ENCODE measurements at regions not wholly inside any gene's neighbourhood (a gene's known extent, or its start where the extent isn't known, plus 50 kb on each side); places are given as distances from the start of the nearest gene placed in this dataset.

DNA sequence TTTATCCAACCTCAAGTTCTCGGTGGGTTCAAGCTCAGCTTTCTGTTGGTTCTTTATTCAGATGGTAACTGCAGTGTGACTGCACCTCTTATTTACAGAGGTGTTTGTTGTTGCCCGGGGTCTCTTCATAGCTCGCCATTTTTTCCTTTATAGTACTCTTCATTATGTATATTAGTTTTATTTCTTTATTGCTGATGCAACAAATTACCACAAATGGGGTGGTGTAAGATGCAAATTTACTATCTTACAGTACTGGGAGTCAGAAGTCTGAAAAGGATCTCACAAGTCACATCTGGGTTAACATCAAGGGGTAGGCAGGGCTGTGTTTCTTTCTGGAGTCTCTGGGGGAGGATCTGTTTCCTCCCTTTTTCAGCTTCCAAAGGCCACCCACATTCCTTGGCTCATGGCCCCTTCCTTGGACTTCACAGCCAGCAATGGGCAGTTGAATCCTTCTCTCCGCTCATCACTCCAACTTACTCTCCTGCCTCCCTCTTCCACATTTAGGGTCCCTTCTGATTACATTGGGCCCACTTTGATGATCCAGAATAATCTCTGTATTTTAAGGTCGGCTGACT lies 241.2 kb downstream of the HAPSTR1 start:
- DNase-seq = no peak
- H3K9me3 ChIP-seq = no peaks in the 10 kb centered on the region
- H3K4me3 ChIP-seq = no peak overlapping the region
- intact Hi-C loops (cut with DNase I) = no loop called here
- WGBS, 2 donors = 88 to 93% methylated on average over 5 of the region's 5 CpGs
- H3K27me3 ChIP-seq = no peaks in the 10 kb centered on the region
- no peaks in the 10 kb centered on the region for H3K36me3 ChIP-seq
- no peak overlapping the region for H3K27ac ChIP-seq
- TF ChIP-seq POLR2AphosphoS5 (IDR thresholded peaks at IDR 0.05) (no peak), POLR2A (IDR thresholded peaks at IDR 0.05) (no peak), EP300 (IDR thresholded peaks at IDR 0.05) (no peak)
- TF ChIP-seq, protein P1, sequence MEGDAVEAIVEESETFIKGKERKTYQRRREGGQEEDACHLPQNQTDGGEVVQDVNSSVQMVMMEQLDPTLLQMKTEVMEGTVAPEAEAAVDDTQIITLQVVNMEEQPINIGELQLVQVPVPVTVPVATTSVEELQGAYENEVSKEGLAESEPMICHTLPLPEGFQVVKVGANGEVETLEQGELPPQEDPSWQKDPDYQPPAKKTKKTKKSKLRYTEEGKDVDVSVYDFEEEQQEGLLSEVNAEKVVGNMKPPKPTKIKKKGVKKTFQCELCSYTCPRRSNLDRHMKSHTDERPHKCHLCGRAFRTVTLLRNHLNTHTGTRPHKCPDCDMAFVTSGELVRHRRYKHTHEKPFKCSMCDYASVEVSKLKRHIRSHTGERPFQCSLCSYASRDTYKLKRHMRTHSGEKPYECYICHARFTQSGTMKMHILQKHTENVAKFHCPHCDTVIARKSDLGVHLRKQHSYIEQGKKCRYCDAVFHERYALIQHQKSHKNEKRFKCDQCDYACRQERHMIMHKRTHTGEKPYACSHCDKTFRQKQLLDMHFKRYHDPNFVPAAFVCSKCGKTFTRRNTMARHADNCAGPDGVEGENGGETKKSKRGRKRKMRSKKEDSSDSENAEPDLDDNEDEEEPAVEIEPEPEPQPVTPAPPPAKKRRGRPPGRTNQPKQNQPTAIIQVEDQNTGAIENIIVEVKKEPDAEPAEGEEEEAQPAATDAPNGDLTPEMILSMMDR (IDR thresholded peaks at IDR 0.05) = no peak
- H3K4me1 ChIP-seq = peaks cover 0 to 9% (median 3%) of the 10 kb centered on the region in 4 donors

- no peaks in the 10 kb centered on the region for H3K27me3 ChIP-seq
- no peak for DNase-seq
- no peaks in the 10 kb centered on the region for H3K9me3 ChIP-seq
- no peaks in the 10 kb centered on the region for H3K36me3 ChIP-seq
- intact Hi-C loops (cut with DNase I) = no loop called here
- no peak overlapping the region for H3K27ac ChIP-seq
- TF ChIP-seq EP300 (IDR thresholded peaks at IDR 0.05) (no peak), POLR2AphosphoS5 (IDR thresholded peaks at IDR 0.05) (no peak), POLR2A (IDR thresholded peaks at IDR 0.05) (no peak)
- TF ChIP-seq, protein P1 (IDR thresholded peaks at IDR 0.05) = no peak
- peaks cover 0 to 9% (median 3%) of the 10 kb centered on the region in 4 donors for H3K4me1 ChIP-seq
- H3K4me3 ChIP-seq = no peak overlapping the region
- WGBS, 2 donors = 89 to 95% methylated on average over 2 of the region's 2 CpGs
These were observed 242.0 kb downstream of the HAPSTR1 start for GRCh38 chr16:9333469-9333868.

DNA sequence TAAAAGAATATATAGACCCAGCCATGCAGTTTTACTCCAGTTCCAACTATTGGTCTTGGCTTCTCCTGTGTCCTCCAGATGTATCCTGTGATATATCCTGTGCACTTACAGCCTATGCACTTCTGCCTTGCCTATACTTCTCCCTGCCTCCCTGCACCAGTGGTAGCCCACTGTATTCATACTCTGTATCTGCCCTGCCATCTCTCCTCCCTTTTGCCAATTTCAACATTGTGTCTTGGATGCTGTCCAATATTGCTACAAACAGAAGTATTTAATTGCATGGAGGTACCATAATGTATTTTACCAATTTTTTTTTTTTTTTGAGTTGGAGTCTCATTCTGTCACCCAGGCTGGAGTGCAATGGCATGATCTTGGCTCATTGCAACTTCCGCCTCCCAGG lies 242.7 kb downstream of the HAPSTR1 start:
- H3K4me3 ChIP-seq = no peak overlapping the region
- TF ChIP-seq, protein P1 (IDR thresholded peaks at IDR 0.05) = no peak
- TF ChIP-seq POLR2A (IDR thresholded peaks at IDR 0.05) (no peak), EP300 (IDR thresholded peaks at IDR 0.05) (no peak), POLR2AphosphoS5 (IDR thresholded peaks at IDR 0.05) (no peak)
- no peaks in the 10 kb centered on the region for H3K36me3 ChIP-seq
- intact Hi-C loops (cut with DNase I) = no loop called here
- 93 to 100% methylated on average over 1 of the region's 1 CpG for WGBS, 2 donors
- DNase-seq = no peak
- peaks cover 0 to 9% (median 3%) of the 10 kb centered on the region in 4 donors for H3K4me1 ChIP-seq
- no peak overlapping the region for H3K27ac ChIP-seq
- H3K27me3 ChIP-seq = no peaks in the 10 kb centered on the region
- no peaks in the 10 kb centered on the region for H3K9me3 ChIP-seq

DNA sequence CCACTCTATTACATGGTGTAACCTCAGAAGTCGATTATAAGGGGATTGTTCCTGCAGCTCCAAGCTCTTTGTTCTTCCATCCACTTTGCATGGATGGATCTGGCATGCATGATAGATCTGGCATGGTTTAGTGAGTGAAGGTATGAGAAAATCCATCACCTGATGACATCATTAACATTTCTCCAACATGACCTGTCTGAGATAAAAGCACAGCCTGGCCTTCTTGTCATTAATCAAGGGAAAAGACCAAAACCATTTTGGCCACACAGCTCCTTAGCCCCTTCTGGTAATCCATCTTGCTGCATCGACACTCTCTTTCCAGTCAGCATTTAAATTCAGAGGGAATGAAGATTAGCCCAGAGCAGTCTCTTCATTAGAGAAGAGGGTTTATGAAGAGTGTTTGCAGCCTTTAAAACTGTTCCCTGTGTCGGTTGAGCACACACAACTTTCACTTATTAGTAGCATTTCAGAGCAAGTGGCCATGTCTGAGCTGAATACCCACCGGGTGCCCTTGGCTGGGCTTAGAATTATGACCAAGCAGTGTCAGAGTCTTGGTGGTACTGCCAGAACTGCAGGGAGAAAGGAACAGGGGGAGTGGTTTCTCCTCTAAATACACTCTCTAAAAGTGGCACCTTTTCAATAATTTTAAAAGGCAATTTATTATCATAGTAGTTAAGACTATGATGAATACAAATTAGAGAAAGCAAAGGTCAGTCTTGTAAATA lies 246.0 kb downstream of the HAPSTR1 start:
- Histone ChIP-seq H3K27ac (no peak overlapping the region), H3K4me3 (no peak overlapping the region), H3K27me3 (no peaks in the 10 kb centered on the region), H3K36me3 (no peaks in the 10 kb centered on the region), H3K4me1 (no peaks in the 10 kb centered on the region), H3K9me3 (no peaks in the 10 kb centered on the region)
- intact Hi-C loops (cut with DNase I) = no loop called here
- 70 to 78% methylated on average over 4 of the region's 4 CpGs for WGBS, 2 donors
- no peak for DNase-seq
- no peak for TF ChIP-seq POLR2A (IDR thresholded peaks at IDR 0.05)
- TF ChIP-seq, protein P1 (IDR thresholded peaks at IDR 0.05) = no peak
- TF ChIP-seq EP300 (IDR thresholded peaks at IDR 0.05) = no peak
- no peak for TF ChIP-seq POLR2AphosphoS5 (IDR thresholded peaks at IDR 0.05)

All from sigmoid colon (tissue), 6 donors.